Osteoblast (primary cell): ENCODE measurements at regions not wholly inside any gene's neighbourhood (a gene's known extent, or its start where the extent isn't known, plus 50 kb on each side); places are given as distances from the start of the nearest gene placed in this dataset.

Experiments
- DNase-seq: peaks from one replicate; pipeline ENCODE4 v3.0.0; 2011; ENCODE audit warnings: low spot score, mixed read lengths; ENCODE audit not compliant: insufficient read length; ENCODE audit errors: missing footprints
- H2AFZ ChIP-seq: 2 replicates; pipeline ENCODE4 v1.6.0; 2011; ENCODE audit warnings: mild to moderate bottlenecking, low read length
- H3K27ac ChIP-seq: 2 replicates; pipeline ENCODE4 v1.5.1; 2011; ENCODE audit warnings: mild to moderate bottlenecking, low read depth, low read length, moderate library complexity
- H3K27me3 ChIP-seq: 2 replicates; pipeline ENCODE4 v1.6.0; 2012; ENCODE audit warnings: mild to moderate bottlenecking, control low read depth, inconsistent platforms, low read length, moderate library complexity; ENCODE audit not compliant: insufficient read depth
- H3K36me3 ChIP-seq: 2 replicates; pipeline ENCODE4 v1.5.1; 2011; ENCODE audit warnings: mild to moderate bottlenecking, low read length, control low read depth, moderate library complexity; ENCODE audit not compliant: insufficient read depth
- H3K4me1 ChIP-seq: 2 replicates; pipeline ENCODE4 v1.5.1; 2011; ENCODE audit warnings: mild to moderate bottlenecking, low read length, control low read depth, moderate library complexity; ENCODE audit not compliant: insufficient read depth
- H3K4me2 ChIP-seq: 2 replicates; pipeline ENCODE4 v1.6.0; 2011; ENCODE audit warnings: mild to moderate bottlenecking, low read length; ENCODE audit not compliant: insufficient read depth
- H3K4me3 ChIP-seq: fragments of 200-600 bp; sonication (generic); 3 replicates; pipeline ENCODE4 v1.5.1; 2012; ENCODE audit warnings: mild to moderate bottlenecking, low read length, inconsistent platforms; ENCODE audit not compliant: insufficient read depth
- H3K79me2 ChIP-seq: 2 replicates; pipeline ENCODE4 v1.6.0; 2012; ENCODE audit warnings: mild to moderate bottlenecking, low read length, control low read depth, inconsistent platforms; ENCODE audit not compliant: insufficient read depth
- H3K9me3 ChIP-seq: 2 replicates; pipeline ENCODE4 v1.5.1; 2011; ENCODE audit warnings: low read depth, low read length, control low read depth
- H4K20me1 ChIP-seq: 2 replicates; pipeline ENCODE4 v1.6.0; 2012; ENCODE audit warnings: mild to moderate bottlenecking, low read length, control low read depth; ENCODE audit not compliant: insufficient read depth
- CTCF ChIP-seq: IDR thresholded peaks from 2 replicates; pipeline ENCODE4 v1.5.1; 2011; ENCODE audit warnings: mild to moderate bottlenecking, low read depth, low read length, moderate library complexity; ENCODE audit errors: extremely low read depth

GRCh38 chr6:105932440-105932839, 153.7 kb upstream of the PRDM1 start:
- Histone ChIP-seq H3K79me2 (no peaks in the 10 kb centered on the region), H3K27ac (no peak overlapping the region), H3K9me3 (no peaks in the 10 kb centered on the region), H3K4me3 (no peak overlapping the region), H3K27me3 (no peaks in the 10 kb centered on the region), H3K4me2 (no peak overlapping the region), H4K20me1 (no peaks in the 10 kb centered on the region), H3K4me1 (no peaks in the 10 kb centered on the region), H3K36me3 (no peaks in the 10 kb centered on the region), H2AFZ (no peak overlapping the region)
- TF ChIP-seq CTCF: no peak
- peak; percentile 64 for DNase-seq

- H3K36me3 ChIP-seq: no peaks in the 10 kb centered on the region
- H3K79me2 ChIP-seq: no peaks in the 10 kb centered on the region
- no peak overlapping the region for H3K4me3 ChIP-seq
- no peaks in the 10 kb centered on the region for H4K20me1 ChIP-seq
- H3K4me2 ChIP-seq: no peak overlapping the region
- H3K27ac ChIP-seq: no peak overlapping the region
- H2AFZ ChIP-seq: no peak overlapping the region
- H3K27me3 ChIP-seq: no peaks in the 10 kb centered on the region
- no peaks in the 10 kb centered on the region for H3K9me3 ChIP-seq
- no peak for DNase-seq
- TF ChIP-seq CTCF: no peak
- H3K4me1 ChIP-seq: no peaks in the 10 kb centered on the region
Measured at GRCh38 chr6:105929626-105930025, 156.5 kb upstream of the PRDM1 start.

GRCh38 chr6:105926318-105926717, 159.8 kb upstream of the PRDM1 start:
- Histone ChIP-seq H3K4me2 (no peak overlapping the region), H3K79me2 (no peaks in the 10 kb centered on the region)
- no peak for TF ChIP-seq CTCF

GRCh38 chr6:105925706-105926105, 160.4 kb upstream of the PRDM1 start:
- no peaks in the 10 kb centered on the region for H3K79me2 ChIP-seq
- no peaks in the 10 kb centered on the region for H3K4me1 ChIP-seq
- H3K9me3 ChIP-seq: no peaks in the 10 kb centered on the region
- no peak for TF ChIP-seq CTCF
- no peak overlapping the region for H3K27ac ChIP-seq
- H3K4me3 ChIP-seq: no peak overlapping the region
- H3K4me2 ChIP-seq: no peak overlapping the region
- no peaks in the 10 kb centered on the region for H3K36me3 ChIP-seq
- DNase-seq: no peak
- no peaks in the 10 kb centered on the region for H4K20me1 ChIP-seq
- no peak overlapping the region for H2AFZ ChIP-seq
- no peaks in the 10 kb centered on the region for H3K27me3 ChIP-seq

More at GRCh38 chr6:105926318-105926717, 159.8 kb upstream of the PRDM1 start:
- H3K36me3 ChIP-seq: no peaks in the 10 kb centered on the region
- no peak overlapping the region for H3K4me3 ChIP-seq
- no peaks in the 10 kb centered on the region for H4K20me1 ChIP-seq
- H3K4me1 ChIP-seq: no peaks in the 10 kb centered on the region
- H2AFZ ChIP-seq: no peak overlapping the region
- no peaks in the 10 kb centered on the region for H3K27me3 ChIP-seq
- no peaks in the 10 kb centered on the region for H3K9me3 ChIP-seq
- DNase-seq: no peak
- H3K27ac ChIP-seq: no peak overlapping the region
